HT1080 (cell line): ENCODE measurements at regions not wholly inside any gene's neighbourhood (a gene's known extent, or its start where the extent isn't known, plus 50 kb on each side); places are given as distances from the start of the nearest gene placed in this dataset.

Source experiments
- DNase-seq: peaks from one replicate; pipeline ENCODE4 v3.0.0-alpha.2; 2015; ENCODE audit warnings: low read depth

- no peak for DNase-seq
Observed at GRCh38 chr15:46389739-46390138, 754.9 kb downstream of the SQOR start.

DNA sequence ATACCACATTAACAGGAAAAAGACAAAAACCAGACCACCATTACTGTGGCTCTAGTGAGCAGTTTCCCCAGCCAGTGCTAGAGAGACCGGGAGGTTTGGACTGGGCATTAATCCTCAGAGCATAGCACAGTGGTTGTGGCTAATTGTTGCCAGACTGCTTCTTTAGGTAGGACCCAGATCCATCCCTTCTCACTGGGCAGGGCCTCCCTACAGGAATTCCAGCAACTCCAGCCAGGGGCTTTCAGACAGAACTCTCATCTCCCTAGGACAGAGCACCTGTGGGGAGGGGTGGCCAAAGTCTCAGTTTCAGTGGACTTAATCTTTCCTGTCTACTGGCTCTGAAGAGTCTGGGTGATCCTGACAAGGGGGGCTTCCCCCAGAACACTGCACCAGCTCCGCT, 759.6 kb downstream of the SQOR start:
- no peak for DNase-seq

- DNase-seq = no peak
Observed at GRCh38 chr15:46408312-46408711, 773.5 kb downstream of the SQOR start.

- DNase-seq = no peak
Observed at GRCh38 chr15:46409841-46410301, 775.0 kb downstream of the SQOR start.

GRCh38 chr15:46410705-46411104, 775.9 kb downstream of the SQOR start:
- no peak for DNase-seq

DNA sequence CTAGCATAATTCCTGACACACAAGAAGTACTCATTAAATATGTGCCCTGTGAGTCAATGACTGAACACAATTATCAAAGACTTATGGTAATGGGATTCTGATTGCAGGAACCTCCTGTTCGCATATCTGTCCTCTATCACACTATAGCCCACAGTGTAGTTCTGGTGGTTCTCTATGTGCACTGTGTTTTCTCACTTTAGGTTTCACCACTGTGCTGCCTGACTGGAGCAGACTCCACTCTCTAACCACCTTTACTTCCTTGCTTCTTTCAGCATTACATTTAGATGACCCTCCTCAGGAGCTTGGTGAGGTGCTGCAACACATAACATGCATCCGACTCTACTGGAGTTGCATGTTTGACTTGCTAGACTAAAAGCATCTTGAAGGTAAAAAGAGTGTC, 777.1 kb downstream of the SQOR start:
- no peak for DNase-seq

DNA sequence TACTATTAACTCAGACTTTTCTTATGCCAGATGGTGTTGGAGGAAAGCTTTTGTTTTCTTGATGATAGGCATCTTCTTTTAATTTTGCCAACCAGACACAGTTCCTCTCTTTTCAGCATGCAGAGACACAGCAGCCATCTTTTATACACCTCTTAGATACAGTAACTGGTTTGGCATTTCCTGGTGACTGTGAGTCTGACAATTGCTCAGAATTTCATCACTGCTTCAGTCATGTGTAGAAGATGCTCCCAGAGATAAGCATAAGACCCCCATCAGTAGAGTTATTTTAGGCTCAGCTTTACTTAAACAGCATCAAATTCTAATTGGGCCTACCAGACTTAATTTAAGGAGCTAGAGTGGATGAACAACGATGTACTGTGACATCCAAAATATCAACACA, 779.0 kb downstream of the SQOR start:
- DNase-seq = peak; percentile 76

GRCh38 chr15:46416544-46416943, 781.7 kb downstream of the SQOR start:
- DNase-seq = no peak

DNA sequence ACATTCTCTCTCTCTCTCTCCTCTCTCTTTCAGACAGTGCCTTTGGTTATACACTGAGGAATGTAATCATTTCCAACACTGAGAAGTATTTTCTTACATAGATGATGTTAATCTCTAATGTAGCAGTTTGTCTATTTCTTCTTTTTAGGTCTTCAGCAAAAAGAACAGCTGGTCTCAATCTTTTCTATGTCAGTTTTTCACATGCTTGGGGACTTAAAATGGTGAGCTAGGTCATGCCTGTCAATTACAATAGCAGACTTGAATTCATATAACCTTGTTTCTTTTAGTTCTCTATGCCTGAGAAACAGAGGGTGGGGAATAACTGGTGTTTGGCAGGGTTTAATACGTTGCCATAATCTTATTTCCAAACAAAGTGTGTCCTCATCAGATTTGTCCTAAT, 786.2 kb downstream of the SQOR start:
- no peak for DNase-seq

GRCh38 chr15:46441294-46442062, 806.6 kb downstream of the SQOR start:
- peak; percentile 86 for DNase-seq

- peak; percentile 84 for DNase-seq
Observed at GRCh38 chr15:46442184-46442583, 807.4 kb downstream of the SQOR start.

DNA sequence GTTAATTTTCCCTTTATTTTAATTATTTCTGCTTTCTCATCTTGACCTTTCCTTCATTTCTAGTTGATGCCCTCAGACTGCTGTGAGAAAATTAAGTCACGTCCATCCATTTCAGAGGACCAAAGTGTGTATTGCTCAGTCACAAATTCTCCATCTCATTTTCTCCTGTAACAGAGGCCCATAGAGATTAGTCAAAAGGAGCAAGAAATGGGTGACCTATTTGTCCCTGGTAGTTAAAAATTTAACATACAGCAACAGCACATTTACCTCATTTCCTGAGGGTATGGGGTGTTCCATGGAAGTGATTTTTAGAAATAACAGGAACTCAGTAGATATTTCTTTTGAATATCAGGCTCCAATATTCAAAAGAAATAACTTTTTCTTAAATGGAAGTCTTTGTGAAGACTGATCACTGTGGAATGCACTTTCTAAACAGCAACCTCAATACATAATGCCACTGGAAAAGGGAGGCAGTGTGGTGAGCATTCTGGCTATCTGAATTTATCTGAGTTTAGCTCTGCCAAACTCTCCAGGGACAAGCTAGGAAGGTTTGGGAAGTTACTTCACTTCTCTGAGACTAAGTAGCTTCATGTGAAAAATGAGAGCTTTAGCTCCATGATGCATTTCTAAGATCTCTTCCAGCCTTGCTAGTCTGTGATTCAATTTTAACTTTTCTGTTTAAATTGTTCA, 808.2 kb downstream of the SQOR start:
- DNase-seq = no peak

DNA sequence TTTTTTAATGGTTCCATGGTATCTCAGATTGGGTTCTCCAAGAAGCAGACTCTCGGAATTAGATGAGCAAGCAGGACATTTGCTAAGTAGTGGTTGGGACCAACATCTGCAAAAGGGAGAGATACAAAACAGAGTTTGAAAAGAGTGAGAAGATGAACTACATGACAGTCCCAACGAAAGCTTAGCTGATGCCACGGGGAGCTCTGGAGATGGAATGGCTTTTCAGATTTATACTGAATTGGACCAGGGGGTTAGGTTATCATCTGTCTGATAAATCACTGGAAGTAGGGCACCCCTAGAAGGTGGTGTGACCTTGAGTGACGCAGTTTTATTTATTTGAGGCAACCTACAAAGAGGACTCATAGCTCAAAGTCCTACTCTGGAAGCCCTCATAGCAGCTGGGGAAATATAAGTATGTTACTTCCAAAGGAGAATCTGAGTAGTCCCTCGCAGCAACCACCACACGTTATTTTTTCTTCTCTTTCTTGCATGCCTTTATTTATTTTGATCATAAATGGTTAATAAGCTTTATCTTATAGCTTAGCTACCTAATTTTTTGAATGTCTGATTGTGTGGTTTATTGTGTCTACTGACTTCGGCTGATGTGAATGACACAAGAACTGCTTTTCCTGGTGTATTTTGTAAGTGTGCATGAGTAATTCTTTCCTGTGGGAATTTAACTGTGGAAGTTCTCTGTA, 815.4 kb downstream of the SQOR start:
- DNase-seq = no peak

- no peak for DNase-seq
Observed at GRCh38 chr15:46450810-46451182, 816.0 kb downstream of the SQOR start.

GRCh38 chr15:46452297-46452820, 817.5 kb downstream of the SQOR start:
- DNase-seq = no peak

DNA sequence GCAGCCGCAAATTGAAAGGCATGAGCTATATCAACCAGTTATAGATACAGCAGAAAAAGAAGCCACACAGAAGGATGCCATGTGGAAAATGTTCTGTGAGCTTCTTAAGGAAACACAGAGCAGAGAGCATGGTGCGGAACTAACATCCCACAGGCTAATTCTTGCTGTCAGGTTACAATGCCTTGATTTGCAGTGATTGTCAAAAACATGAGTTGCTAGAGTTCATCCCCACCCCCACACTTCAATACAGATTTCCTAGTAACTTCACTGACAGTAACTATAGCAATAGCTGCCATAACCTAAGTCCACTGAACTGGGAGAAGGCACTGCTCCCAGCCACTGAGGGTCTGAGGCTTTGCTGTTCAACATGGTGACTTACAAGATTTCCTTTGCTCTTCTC, 821.6 kb downstream of the SQOR start:
- DNase-seq = no peak

- DNase-seq = no peak
Observed at GRCh38 chr15:46460431-46461094, 825.7 kb downstream of the SQOR start.

GRCh38 chr15:46461416-46461815, 826.6 kb downstream of the SQOR start:
- peak; percentile 72 for DNase-seq

DNA sequence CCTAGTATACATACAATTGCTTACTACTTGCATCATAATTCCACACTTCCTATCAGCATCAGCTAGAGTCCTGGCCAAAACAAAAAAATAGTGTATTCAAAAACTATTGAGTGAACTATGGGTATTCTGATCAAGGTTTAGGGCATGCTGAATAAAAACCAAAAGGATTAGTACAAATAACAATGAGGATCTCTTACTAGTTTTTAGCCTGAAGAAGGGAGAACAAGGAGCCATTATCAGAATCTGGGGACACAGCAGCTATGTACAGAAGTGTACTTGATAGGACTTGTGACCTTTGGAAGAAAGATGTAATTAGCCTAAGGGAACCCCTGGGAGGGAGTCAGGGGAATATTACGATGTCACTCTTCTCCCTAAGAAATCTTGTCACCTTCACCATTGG, 832.2 kb downstream of the SQOR start:
- DNase-seq = no peak

DNA sequence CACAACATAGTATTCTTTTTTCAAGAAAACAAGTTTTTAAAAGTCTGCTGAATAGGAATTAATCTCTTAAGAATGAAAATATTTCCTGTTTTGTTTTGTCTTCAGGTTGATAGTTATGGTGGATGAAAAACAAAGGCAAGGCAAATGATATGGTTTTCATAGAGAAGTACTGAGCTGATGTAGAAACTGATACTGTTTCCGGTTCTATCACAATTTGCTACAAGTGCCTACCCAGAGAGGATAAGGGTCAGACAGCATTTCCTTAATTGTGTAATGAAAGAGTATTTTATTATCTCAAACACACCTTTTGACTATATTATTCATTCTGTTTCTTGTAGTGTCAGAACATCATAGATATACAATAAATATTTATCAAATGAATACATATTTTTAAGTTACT, 836.3 kb downstream of the SQOR start:
- no peak for DNase-seq

DNA sequence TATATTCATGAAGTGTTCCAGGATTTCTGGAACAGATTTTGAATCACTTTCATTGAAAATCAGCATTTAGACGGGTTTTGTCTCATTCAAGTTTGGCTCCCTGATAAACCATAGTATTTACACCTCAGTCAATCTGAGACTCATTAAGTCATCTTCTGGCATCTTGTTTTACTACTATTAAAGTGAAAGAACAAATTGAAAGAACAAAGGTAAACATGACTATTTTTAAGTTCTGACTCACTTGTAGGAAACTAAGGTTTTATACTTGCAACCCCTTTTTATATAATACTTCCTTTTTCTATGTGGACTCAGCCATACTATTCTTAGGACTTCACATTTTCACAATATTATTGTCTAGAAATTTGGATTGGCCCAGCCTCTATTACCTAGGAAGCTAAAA, 854.4 kb downstream of the SQOR start:
- DNase-seq = no peak
